ENCODE measurements at regions not wholly inside any gene's neighbourhood (a gene's known extent, or its start where the extent isn't known, plus 50 kb on each side); places are given as distances from the start of the nearest gene placed in this dataset.
"Not testable (repeated sequence)": the region's sequence is repeated elsewhere in the genome, so short reads cannot be mapped to it uniquely, and the experiment has no call there.

DNA sequence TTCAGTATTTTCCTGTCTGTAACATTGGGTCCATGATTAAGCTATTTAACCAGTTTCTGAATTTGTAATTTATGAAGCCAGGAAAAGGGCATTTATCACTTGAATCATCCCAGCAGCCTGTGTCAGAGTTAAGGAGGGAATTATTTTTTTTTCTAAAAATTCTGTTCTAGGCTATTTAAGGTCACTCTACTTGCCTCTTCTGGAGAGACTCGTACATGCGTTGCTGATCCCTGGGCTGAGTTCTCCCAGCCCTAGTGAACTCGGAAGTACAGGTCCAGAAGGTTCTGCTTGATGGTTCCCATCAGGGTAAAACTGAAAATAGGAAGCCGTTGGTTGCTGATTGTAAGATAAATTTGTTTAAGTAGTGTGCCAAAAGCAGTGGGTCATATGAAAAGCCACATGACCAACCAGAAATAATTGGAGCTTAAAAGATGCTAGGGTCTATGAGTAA lies 90.7 kb downstream of the GPR88 start:
- DNase-seq, result no peak

DNA sequence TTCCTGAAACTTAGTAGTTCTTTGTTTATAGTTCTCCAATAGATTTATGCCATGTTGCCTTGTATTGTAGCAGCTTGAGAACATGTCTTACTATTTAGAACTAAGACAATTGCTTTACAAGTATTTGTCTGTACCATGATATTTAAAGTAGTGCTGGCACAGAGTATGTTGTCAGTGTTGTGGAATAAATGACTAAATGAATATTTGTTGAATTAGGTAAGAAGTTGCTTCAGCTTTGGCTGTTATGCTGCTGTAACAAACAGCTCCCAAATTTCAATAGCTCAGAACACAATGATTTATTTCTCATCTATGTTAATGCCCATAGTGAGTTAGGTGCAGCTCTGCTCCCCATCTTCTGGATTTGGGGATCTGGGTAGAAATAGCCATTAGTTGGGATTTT lies 90.2 kb upstream of the VCAM1 start:
- no peak for DNase-seq

DNA sequence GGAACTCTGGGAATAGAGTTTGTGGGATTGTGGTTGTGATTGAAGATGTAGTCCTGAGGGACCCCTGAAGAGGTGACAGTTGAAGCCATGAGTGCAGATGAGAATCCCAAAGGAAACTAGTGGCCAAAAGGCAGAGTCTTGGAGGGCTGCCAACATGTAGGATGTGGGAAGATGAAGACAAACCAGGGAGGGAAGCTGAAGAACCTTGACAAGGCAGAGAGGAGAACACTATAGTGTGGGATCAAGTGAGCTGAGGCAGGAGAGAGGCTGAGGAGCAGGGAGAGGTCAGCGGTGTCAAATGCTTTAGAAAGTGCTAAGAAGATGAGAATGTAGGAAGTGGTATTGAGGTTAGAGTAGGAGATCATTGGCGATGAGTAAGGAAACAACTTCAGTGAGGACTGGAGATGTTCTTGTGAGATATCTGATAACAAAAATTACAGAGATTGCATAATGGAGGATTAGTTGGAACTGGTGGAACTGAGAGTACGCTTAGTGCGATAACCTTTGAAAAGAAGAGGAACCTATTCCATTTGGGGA lies 88.5 kb upstream of the VCAM1 start:
- peak; percentile 38 to 52 for DNase-seq

DNA sequence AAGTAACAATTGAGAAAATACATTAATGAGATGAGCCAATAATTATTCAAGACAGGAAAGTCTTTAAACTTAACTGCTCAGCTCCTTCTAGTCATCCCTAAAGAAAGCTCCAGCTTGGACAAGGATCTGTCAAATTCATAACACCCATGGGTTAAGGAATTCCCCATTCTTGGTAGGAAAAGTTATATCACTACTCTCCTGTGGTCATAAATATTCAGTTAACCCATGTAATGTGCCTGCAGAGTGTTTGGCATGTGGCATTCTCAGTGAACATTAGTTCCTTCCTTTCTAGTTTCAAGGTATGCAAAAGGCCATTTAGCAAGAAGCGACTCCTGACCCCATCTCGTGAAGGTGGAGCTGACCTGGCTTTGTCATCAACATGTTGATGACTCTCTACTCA lies 76.7 kb upstream of the VCAM1 start:
- DNase-seq, result no peak

DNA sequence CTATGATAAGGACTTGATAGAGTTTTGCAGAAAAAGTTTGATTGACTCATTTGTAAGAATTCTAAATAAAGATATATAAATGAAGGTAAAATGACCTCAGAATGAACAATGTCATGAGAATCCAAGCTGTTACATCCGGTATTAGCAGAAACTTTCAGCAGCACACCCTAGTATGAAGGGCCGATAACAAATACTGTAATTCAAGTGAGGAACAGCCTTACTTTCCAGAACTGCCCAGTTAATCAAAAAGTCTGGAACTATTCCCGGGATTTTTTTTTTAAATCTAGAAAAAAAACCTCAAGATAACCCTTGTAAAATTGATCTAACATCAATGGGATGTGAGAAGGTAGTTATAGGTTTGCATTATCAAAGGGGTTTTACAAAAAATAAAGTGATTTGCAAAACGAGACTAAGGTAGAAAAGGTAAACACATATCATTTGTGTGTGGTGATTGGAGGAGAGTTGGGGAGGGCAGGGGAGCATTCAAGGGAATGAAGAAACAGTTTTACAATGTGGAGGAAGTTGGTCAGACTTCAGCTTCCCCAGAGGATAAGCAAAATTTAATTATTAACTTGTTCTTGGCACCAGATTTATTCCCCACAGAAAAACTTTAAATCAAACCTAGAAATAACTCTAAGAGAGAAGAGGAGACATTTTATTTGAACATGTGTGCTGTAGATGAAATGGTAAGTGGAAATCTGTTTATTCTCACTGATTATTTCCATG lies 75.9 kb upstream of the VCAM1 start:
- DNase-seq, result no peak

DNA sequence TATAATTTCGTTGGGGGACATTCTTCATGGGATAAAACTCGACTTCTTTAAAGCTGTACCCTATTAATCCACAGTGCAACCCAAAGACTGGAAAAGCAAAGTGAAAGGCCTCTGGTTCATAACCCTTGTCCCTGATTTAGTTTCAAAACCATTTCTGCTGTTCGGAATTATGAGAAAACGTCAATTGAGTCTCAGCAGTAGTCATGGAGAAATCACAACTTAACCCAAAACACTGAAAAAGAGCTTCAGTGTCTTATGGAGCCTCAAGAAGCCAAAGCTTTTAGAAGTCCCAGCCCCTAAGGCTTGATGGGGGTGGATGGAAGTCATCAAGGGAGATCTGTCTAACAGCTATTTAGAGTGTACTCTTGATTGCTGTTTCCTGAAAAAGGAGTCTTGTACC lies 73.5 kb upstream of the VCAM1 start:
- DNase-seq, result no peak

DNA sequence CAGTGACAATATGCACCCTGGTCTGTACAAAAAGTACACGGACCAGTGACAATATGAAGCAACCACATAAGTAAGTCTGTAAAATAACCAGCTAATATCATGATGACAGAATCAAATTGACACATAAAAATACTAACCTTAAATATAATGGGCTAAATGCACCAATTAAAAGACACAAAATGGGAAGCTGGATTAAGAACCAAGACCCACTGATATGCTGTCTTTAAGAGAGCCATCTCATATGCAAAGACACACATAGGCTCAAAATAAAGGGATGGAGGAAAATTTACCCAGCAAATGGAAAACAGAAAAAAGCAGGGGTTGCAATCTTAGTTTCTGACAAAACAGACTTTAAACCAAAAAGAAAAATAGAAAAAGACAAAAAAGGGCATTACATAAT lies 70.4 kb upstream of the VCAM1 start:
- no peak for DNase-seq

DNA sequence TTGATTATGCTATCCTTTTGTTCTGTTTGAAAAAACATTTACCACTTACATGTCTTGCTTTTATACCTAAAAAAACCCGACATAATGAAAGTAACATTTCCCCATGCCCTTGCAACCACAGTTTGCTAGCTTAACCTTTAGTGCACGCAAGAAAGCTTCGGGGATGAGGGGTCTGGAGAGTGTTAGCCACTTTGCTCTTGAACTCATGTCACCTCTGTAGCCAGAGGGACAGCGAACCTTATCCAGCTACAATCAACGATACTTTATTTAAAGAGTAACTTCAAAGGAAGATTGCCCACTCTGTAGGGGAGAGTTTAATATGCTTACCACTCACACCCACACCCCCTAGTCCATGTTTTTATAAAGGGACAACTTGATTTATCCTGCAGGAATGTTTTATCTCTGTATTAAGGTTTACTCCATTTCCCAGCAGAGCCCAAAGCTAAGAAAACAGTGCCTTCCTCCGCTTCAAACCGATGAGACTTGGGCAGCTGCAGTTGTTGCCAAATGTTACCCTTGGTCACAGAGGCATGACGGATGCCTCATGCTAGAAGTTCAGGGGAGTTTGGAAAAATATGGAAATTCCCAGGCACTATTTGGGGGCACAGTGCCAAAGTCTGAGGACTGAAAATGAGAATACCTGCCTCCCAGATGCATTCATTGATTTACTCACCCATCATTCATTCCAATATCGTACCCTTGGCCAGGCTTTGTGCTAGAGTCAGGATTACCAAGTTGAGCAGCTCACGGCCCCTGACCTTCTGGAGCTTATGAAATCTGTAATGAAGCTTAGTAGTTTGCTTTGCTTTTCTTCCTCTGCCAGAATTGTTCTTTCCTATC lies 61.4 kb upstream of the VCAM1 start:
- no peak for DNase-seq

DNA sequence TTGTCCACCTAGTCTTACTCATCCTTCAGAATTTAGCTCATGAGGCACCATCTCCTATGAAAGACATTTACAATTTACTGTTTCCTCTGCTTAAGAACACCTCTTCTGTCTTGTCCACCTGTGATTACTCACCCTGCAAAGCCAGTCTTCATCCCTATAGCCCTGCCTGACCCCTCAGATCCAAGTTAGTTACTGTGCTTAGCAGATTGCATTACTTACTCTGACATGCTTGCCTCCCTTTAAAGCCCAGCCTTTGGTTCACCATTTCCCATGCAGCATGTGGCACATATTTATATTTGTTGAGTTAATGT lies 60.9 kb upstream of the VCAM1 start:
- DNase-seq, result no peak

DNA sequence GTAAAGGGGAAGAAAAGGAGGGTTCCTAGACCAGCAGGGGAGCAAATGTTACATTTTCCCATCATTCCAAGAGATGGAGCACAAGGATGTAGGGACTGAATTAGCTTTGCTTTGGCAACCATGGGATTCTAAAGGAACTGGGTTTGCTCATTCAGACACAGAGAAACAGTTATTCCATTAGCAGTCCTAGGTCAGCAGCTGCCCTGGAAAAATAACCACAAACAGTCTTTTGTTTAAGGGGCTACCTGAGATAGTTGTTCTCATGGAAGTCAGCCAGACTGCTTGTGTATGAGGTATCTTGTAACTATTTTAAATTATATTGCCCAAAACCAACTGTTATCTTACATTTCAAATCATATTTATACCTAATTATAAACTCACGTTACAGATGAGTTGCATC lies 58.4 kb upstream of the VCAM1 start:
- no peak for DNase-seq

DNA sequence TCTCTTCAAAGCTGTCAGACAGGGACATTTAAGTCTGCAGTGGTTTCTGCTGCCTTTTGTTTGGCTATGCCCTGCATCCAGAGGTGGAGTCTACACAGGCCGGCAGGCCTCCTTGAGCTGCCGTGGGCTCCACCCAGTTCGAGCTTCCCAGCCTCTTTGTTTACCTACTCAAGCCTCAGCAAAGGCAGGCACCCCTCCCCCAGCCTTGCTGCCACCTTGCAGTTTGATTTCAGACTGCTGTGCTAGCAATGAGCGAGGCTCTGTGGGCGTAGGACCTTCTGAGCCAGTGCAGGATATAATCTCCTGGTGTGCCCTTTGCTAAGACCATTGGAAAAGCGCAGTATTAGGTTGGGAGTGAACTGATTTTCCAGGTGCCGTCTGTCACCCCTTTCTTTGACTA lies 51.0 kb upstream of the VCAM1 start:
- not testable (repeated sequence) for DNase-seq
